ENCODE measurements at regions not wholly inside any gene's neighbourhood (a gene's known extent, or its start where the extent isn't known, plus 50 kb on each side); places are given as distances from the start of the nearest gene placed in this dataset.

- no peak for TF ChIP-seq CTCF (IDR thresholded peaks at IDR 0.05; ENCODE audit: control extremely low read depth, extremely low read depth)
- Histone ChIP-seq H3K27me3 (ENCODE audit: control insufficient read depth in 3 of 3, insufficient read depth in 3 of 3, low read length in 2 of 3) (no peaks in the 10 kb centered on the region), H3K9ac (ENCODE audit: insufficient read depth in 1 of 2, low read length in 2 of 2) (no peak overlapping the region), H3K4me1 (ENCODE audit: control insufficient read depth in 5 of 5, insufficient read depth in 5 of 5, low read length in 5 of 5) (no peaks in the 10 kb centered on the region), H3K36me3 (ENCODE audit: control insufficient read depth in 4 of 4, insufficient read depth in 4 of 4, low read length in 4 of 4) (no peaks in the 10 kb centered on the region), H3K4me3 (no peak overlapping the region), H3K9me3 (ENCODE audit: control insufficient read depth in 4 of 4, insufficient read depth in 3 of 4, low read length in 3 of 4) (no peaks in the 10 kb centered on the region), H3K27ac (ENCODE audit: low read depth in 1 of 2, low read length in 1 of 2) (no peak overlapping the region)
- DNase-seq (no peak), ATAC-seq (ENCODE audit: insufficient read depth, low FRiP score) (no peak)
- 22 to 35% methylated on average over 1 of the region's 1 CpG for WGBS, 2 donors
These were observed 929.7 kb upstream of the KCND2 start for GRCh38 chr7:119343289-119343688.

- TF ChIP-seq CTCF (IDR thresholded peaks at IDR 0.05; ENCODE audit: control extremely low read depth, extremely low read depth) = no peak
- no peaks in the 10 kb centered on the region for H3K27me3 ChIP-seq (ENCODE audit: control insufficient read depth in 3 of 3, insufficient read depth in 3 of 3, low read length in 2 of 3)
- WGBS, 2 donors = 48% methylated on average over 2 of the region's 2 CpGs
- H3K4me1 ChIP-seq (ENCODE audit: control insufficient read depth in 5 of 5, insufficient read depth in 5 of 5, low read length in 5 of 5) = no peaks in the 10 kb centered on the region
- no peak overlapping the region for H3K27ac ChIP-seq (ENCODE audit: low read depth in 1 of 2, low read length in 1 of 2)
- ATAC-seq (ENCODE audit: insufficient read depth, low FRiP score) (no peak), DNase-seq (no peak)
- H3K9me3 ChIP-seq (ENCODE audit: control insufficient read depth in 4 of 4, insufficient read depth in 3 of 4, low read length in 3 of 4) = no peaks in the 10 kb centered on the region
- no peak overlapping the region for H3K9ac ChIP-seq (ENCODE audit: insufficient read depth in 1 of 2, low read length in 2 of 2)
- H3K4me3 ChIP-seq = no peak overlapping the region
- H3K36me3 ChIP-seq (ENCODE audit: control insufficient read depth in 4 of 4, insufficient read depth in 4 of 4, low read length in 4 of 4) = no peaks in the 10 kb centered on the region
These were observed 928.5 kb upstream of the KCND2 start for GRCh38 chr7:119344466-119344865.

DNA sequence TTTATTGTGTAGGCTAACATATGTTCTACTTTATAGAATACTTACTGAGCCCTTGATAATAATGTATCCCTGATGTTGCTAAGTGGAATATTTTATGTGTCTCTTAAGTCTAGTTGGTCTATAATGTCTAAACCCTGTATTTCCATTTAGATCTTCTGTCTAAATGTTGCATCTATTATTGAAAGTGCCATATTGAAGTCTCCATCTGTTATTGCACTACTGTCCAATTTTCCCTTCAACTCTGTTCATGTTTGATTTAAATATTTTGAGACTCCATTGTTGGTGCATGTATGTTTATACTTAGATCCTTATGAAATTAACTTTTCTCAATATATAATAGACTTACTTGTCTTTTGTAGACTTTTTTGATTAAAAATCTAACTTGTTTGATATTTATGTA is 924.5 kb upstream of the KCND2 start:
- H3K9me3 ChIP-seq (ENCODE audit: control insufficient read depth in 4 of 4, insufficient read depth in 3 of 4, low read length in 3 of 4) = peaks cover 0 to 3% (median 0%) of the 10 kb centered on the region in 4 donors
- TF ChIP-seq CTCF (IDR thresholded peaks at IDR 0.05; ENCODE audit: control extremely low read depth, extremely low read depth) = no peak
- no peaks in the 10 kb centered on the region for H3K27me3 ChIP-seq (ENCODE audit: control insufficient read depth in 3 of 3, insufficient read depth in 3 of 3, low read length in 2 of 3)
- H3K9ac ChIP-seq (ENCODE audit: insufficient read depth in 1 of 2, low read length in 2 of 2) = no peak overlapping the region
- DNase-seq (no peak), ATAC-seq (ENCODE audit: insufficient read depth, low FRiP score) (no peak)
- no peaks in the 10 kb centered on the region for H3K36me3 ChIP-seq (ENCODE audit: control insufficient read depth in 4 of 4, insufficient read depth in 4 of 4, low read length in 4 of 4)
- H3K27ac ChIP-seq (ENCODE audit: low read depth in 1 of 2, low read length in 1 of 2) = no peak overlapping the region
- no peak overlapping the region for H3K4me3 ChIP-seq
- H3K4me1 ChIP-seq (ENCODE audit: control insufficient read depth in 5 of 5, insufficient read depth in 5 of 5, low read length in 5 of 5) = no peaks in the 10 kb centered on the region

DNA sequence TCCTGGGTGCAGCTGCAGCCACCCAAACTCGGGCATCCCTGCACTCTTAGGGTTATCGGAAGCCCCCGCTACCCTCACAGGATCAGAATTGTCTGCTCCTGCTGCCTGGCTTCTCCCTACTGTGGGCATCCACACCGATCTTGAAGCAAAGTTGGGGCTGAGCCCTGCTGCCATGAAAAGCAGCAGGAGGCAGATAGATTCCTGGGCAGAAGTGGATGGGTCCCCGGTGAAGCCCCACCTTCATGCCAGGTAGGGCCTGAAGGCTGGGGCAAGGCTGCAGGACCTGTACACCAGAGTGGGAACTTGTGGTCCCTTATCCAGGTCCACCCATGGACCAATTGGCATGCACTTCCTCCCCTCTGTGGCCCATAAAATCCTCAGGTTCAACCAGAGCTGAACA is 922.6 kb upstream of the KCND2 start:
- Histone ChIP-seq H3K27ac (ENCODE audit: low read depth in 1 of 2, low read length in 1 of 2) (no peak overlapping the region), H3K4me1 (ENCODE audit: control insufficient read depth in 5 of 5, insufficient read depth in 5 of 5, low read length in 5 of 5) (no peaks in the 10 kb centered on the region), H3K27me3 (ENCODE audit: control insufficient read depth in 3 of 3, insufficient read depth in 3 of 3, low read length in 2 of 3) (no peaks in the 10 kb centered on the region), H3K4me3 (no peak overlapping the region), H3K36me3 (ENCODE audit: control insufficient read depth in 4 of 4, insufficient read depth in 4 of 4, low read length in 4 of 4) (no peaks in the 10 kb centered on the region), H3K9me3 (ENCODE audit: control insufficient read depth in 4 of 4, insufficient read depth in 3 of 4, low read length in 3 of 4) (peaks cover 0 to 3% (median 0%) of the 10 kb centered on the region in 4 donors), H3K9ac (ENCODE audit: insufficient read depth in 1 of 2, low read length in 2 of 2) (no peak overlapping the region)
- 84 to 87% methylated on average over 5 of the region's 5 CpGs for WGBS, 2 donors
- no peak for TF ChIP-seq CTCF (IDR thresholded peaks at IDR 0.05; ENCODE audit: control extremely low read depth, extremely low read depth)
- DNase-seq (no peak), ATAC-seq (ENCODE audit: insufficient read depth, low FRiP score) (no peak)
